ENCODE measurements at regions not wholly inside any gene's neighbourhood (a gene's known extent, or its start where the extent isn't known, plus 50 kb on each side); places are given as distances from the start of the nearest gene placed in this dataset.

- H3K27ac ChIP-seq: no peak overlapping the region
- TF ChIP-seq, protein P1, sequence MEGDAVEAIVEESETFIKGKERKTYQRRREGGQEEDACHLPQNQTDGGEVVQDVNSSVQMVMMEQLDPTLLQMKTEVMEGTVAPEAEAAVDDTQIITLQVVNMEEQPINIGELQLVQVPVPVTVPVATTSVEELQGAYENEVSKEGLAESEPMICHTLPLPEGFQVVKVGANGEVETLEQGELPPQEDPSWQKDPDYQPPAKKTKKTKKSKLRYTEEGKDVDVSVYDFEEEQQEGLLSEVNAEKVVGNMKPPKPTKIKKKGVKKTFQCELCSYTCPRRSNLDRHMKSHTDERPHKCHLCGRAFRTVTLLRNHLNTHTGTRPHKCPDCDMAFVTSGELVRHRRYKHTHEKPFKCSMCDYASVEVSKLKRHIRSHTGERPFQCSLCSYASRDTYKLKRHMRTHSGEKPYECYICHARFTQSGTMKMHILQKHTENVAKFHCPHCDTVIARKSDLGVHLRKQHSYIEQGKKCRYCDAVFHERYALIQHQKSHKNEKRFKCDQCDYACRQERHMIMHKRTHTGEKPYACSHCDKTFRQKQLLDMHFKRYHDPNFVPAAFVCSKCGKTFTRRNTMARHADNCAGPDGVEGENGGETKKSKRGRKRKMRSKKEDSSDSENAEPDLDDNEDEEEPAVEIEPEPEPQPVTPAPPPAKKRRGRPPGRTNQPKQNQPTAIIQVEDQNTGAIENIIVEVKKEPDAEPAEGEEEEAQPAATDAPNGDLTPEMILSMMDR (conservative IDR thresholded peaks at IDR 0.05): no peak
- TF ChIP-seq ZFX (IDR thresholded peaks at IDR 0.05): no peak
Measured at GRCh38 chr11:95570845-95571244, 218.7 kb downstream of the FAM76B start.

DNA sequence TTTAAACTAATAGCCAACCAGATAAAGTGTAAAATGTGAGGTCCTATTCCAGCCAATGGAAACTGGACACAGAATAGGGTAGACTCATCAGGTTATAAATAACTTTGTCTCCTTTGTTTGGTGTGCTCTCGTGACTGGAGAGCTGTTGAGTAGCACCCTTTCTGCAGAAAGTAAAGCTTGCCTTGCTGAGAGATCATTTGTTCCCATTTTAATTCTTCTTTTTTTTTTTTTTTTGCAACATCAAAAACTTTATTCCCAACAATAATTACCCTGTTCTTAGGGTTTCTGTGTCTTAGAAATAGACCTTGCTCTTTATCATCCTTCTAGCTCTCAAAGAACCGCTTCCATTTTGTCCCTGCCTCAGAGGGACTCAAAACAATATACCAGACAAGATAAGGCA, 220.4 kb downstream of the FAM76B start:
- TF ChIP-seq ZFX (IDR thresholded peaks at IDR 0.05): no peak
- TF ChIP-seq, protein P1 (conservative IDR thresholded peaks at IDR 0.05): no peak
- no peak overlapping the region for H3K27ac ChIP-seq

GRCh38 chr11:95568281-95568680, 221.3 kb downstream of the FAM76B start:
- TF ChIP-seq, protein P1 (conservative IDR thresholded peaks at IDR 0.05): no peak
- TF ChIP-seq ZFX (IDR thresholded peaks at IDR 0.05): no peak
- H3K27ac ChIP-seq: no peak overlapping the region

DNA sequence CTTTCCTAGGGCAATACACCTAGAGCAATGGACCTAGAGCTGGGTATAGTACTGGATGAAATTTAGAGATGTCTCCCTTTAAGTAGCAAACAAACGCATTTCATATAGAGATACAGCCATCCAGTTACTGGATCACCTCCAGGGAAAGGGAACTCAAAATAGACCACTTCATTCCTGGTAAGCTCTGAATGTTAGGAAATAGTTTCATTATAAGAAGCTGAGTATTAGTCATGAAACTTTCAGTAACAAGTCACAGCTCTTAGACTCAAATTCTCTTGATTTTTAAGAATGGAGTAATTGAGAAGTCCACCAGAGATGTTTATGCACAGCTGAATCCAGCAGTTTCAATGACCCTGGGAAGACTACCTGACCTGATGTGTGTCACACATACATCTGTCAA, 221.9 kb downstream of the FAM76B start:
- no peak overlapping the region for H3K27ac ChIP-seq
- TF ChIP-seq, protein P1 (conservative IDR thresholded peaks at IDR 0.05): no peak
- no peak for TF ChIP-seq ZFX (IDR thresholded peaks at IDR 0.05)

- H3K27ac ChIP-seq: no peak overlapping the region
- TF ChIP-seq ZFX (IDR thresholded peaks at IDR 0.05): no peak
- TF ChIP-seq, protein P1 (conservative IDR thresholded peaks at IDR 0.05): no peak
Measured at GRCh38 chr11:95566211-95566610, 223.4 kb downstream of the FAM76B start.

DNA sequence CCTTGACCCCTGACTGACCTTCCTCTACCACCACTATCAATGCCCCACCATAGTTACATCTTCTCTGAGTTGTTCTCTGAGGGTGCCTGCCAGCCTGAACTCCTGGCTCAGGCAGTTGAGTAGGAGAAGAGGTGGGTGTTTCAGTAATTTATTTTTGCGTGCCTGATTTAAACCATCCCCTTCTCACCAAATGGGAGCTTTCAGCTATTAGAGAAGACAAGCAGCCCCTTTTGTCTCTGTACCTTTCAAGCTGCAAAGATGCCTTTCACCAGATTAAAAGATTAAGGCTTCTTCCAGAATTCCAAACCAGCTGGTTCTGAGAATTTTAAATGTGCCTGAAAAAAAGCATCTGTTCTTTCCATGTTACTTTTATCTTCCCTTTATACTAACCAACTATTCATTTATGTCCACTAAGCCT, 223.8 kb downstream of the FAM76B start:
- H3K27ac ChIP-seq: no peak overlapping the region
- TF ChIP-seq, protein P1 (conservative IDR thresholded peaks at IDR 0.05): no peak
- TF ChIP-seq ZFX (IDR thresholded peaks at IDR 0.05): no peak

- TF ChIP-seq ZFX (IDR thresholded peaks at IDR 0.05): no peak
- TF ChIP-seq, protein P1 (conservative IDR thresholded peaks at IDR 0.05): no peak
- no peak overlapping the region for H3K27ac ChIP-seq
Measured at GRCh38 chr11:95563859-95564258, 225.7 kb downstream of the FAM76B start.

Data from C4-2B (cell line).